Adipocyte (in vitro differentiated cells): ENCODE measurements at regions not wholly inside any gene's neighbourhood (a gene's known extent, or its start where the extent isn't known, plus 50 kb on each side); places are given as distances from the start of the nearest gene placed in this dataset.

Source experiments
- DNase-seq: peaks from one replicate; pipeline ENCODE4 v3.0.0-alpha.2; 2015; ENCODE audit warnings: low read depth
- H3K27me3 ChIP-seq: replicated peaks from 2 replicates; pipeline ENCODE4 v1.7.0; 2013; ENCODE audit warnings: mild to moderate bottlenecking, low read length, moderate library complexity; ENCODE audit not compliant: control insufficient read depth, insufficient read depth
- H3K36me3 ChIP-seq: 2 replicates; pipeline ENCODE4 v1.7.0; 2013; ENCODE audit warnings: low read length, mild to moderate bottlenecking, moderate library complexity; ENCODE audit not compliant: control insufficient read depth, insufficient read depth, severe bottlenecking
- H3K4me1 ChIP-seq: 2 replicates; pipeline ENCODE4 v1.7.0; 2013; ENCODE audit warnings: mild to moderate bottlenecking, low read length, moderate library complexity; ENCODE audit not compliant: control insufficient read depth, insufficient read depth
- H3K4me3 ChIP-seq: 2 replicates; pipeline ENCODE4 v1.7.0; 2013; ENCODE audit warnings: mild to moderate bottlenecking, low read length, moderate library complexity
- H3K9ac ChIP-seq: 2 replicates; pipeline ENCODE4 v1.7.0; 2013; ENCODE audit warnings: mild to moderate bottlenecking, low read length, moderate library complexity
- H3K9me3 ChIP-seq: 2 replicates; pipeline ENCODE4 v1.7.0; 2013; ENCODE audit warnings: mild to moderate bottlenecking, low read length, moderate library complexity; ENCODE audit not compliant: control insufficient read depth

DNA sequence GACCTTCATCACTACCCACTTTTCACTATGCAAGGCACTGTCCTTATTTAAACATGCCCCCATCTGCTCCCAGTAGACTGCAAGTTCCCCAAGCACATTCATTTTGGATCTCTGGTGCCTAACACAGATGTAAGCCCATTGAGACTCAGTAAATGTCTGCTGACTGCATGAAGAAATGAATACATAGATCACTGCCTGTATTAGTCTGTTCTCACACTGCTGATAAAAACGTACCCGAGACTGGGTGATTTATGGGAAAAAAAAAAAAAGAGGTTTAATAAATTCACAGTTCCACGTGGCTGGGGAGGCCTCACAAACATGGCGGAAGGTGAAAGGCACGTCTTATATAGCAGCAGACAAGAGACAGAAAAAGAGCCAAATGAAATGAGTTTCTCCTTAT lies 204.9 kb downstream of the ATG4C start:
- Histone ChIP-seq H3K27me3 (peaks cover 32% of the 10 kb centered on the region), H3K4me3 (no peak overlapping the region), H3K4me1 (no peaks in the 10 kb centered on the region), H3K9ac (no peak overlapping the region), H3K36me3 (no peaks in the 10 kb centered on the region), H3K9me3 (no peaks in the 10 kb centered on the region)
- no peak for DNase-seq

DNA sequence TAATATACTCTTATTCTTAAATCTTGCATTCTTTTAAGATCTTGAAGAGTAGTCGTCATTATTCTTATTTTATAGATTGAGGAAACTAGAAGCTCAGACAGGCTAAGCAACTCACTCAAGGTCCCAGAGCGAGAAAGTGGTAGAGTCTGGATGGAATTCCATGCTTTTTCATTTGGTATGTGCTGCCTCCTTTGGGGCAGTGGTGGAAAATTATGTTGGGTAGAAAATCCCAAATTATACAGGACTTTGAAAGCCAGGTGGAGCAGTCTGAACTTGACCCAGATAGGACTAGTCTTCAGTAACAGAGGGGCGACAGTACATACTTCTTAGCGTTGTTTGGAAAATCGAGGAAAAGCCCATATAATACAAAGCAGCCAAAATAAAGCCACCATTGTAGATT lies 205.6 kb downstream of the ATG4C start:
- Histone ChIP-seq H3K27me3 (peaks cover 34% of the 10 kb centered on the region), H3K4me3 (no peak overlapping the region), H3K9me3 (no peaks in the 10 kb centered on the region), H3K9ac (no peak overlapping the region), H3K4me1 (no peaks in the 10 kb centered on the region), H3K36me3 (no peaks in the 10 kb centered on the region)
- DNase-seq = no peak

GRCh38 chr1:62991152-62991551 lies 207.2 kb downstream of the ATG4C start:
- peaks cover 30% of the 10 kb centered on the region for H3K27me3 ChIP-seq
- H3K4me3 ChIP-seq = no peak overlapping the region
- DNase-seq = no peak
- H3K36me3 ChIP-seq = no peaks in the 10 kb centered on the region
- H3K9ac ChIP-seq = no peak overlapping the region
- H3K4me1 ChIP-seq = no peaks in the 10 kb centered on the region
- H3K9me3 ChIP-seq = no peaks in the 10 kb centered on the region

- no peaks in the 10 kb centered on the region for H3K36me3 ChIP-seq
- H3K9me3 ChIP-seq = no peaks in the 10 kb centered on the region
- H3K4me3 ChIP-seq = no peak overlapping the region
- no peaks in the 10 kb centered on the region for H3K4me1 ChIP-seq
- H3K9ac ChIP-seq = no peak overlapping the region
- no peak for DNase-seq
- H3K27me3 ChIP-seq = peaks cover 40% of the 10 kb centered on the region
Observed at GRCh38 chr1:62993844-62994243, 209.9 kb downstream of the ATG4C start.

- H3K4me3 ChIP-seq = no peak overlapping the region
- no peaks in the 10 kb centered on the region for H3K36me3 ChIP-seq
- no peaks in the 10 kb centered on the region for H3K4me1 ChIP-seq
- H3K9ac ChIP-seq = no peak overlapping the region
- H3K27me3 ChIP-seq = peaks cover 42% of the 10 kb centered on the region
- no peaks in the 10 kb centered on the region for H3K9me3 ChIP-seq
- DNase-seq = no peak
Observed at GRCh38 chr1:62995173-62995572, 211.2 kb downstream of the ATG4C start.

DNA sequence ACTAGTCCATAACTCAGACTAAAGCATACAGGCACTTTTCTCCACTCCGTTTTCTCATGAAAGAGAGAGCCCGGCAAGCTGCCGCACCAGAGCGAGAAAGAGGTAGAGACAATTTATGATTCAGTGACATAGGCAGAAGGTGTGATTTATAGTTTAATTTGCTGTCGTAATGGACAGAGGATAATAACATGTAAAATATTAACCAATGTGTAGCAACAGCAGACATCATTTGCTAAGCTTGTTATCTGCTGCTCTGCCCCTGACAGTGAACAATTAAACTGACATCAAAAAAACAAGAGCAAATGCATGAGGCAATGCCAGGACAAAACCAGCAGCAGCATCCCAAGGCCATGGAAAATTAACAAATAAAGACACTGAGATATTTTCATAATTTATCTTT lies 214.0 kb downstream of the ATG4C start:
- Histone ChIP-seq H3K9me3 (no peaks in the 10 kb centered on the region), H3K9ac (no peak overlapping the region), H3K4me1 (no peaks in the 10 kb centered on the region), H3K4me3 (no peak overlapping the region), H3K36me3 (no peaks in the 10 kb centered on the region), H3K27me3 (peaks cover 46% of the 10 kb centered on the region)
- no peak for DNase-seq

DNA sequence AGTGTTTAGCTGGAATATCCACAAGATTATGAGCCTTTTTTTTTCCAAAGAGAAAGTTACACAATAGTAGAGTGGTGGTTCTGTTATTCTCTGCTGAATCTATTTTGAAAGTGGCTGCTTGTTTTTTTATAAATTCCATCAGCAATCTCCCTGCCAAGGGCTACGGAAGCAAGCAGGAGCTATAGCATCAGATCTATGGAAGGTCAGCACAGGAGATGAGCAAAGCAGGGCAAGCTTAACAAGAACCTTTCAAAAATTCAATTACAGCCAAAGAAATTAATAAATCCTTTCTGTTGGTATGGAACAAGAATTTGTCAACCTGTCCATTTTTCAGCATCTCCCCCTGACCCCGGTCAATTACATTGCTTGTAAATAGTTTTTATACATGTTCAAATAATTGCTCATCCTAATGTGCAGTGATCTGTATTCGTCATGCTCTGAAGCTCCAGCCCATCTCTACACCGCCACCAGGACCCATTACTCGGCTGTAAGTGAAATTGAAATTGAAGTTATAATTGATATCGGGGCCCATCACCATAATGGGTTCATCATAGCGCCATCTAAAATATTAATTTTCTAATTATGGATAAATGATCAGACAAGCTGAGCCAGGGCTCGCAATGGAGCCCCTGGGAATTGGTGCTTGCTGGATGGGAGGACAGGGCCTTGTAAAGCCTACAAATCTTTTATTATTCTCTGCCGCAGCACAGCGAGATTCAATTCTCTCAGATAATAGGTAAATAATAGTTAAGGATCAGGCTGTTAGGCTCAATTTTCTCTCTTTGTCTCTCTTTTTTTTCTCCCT lies 215.1 kb downstream of the ATG4C start:
- Histone ChIP-seq H3K27me3 (peaks cover 44% of the 10 kb centered on the region), H3K9ac (no peak overlapping the region), H3K9me3 (no peaks in the 10 kb centered on the region), H3K4me1 (no peaks in the 10 kb centered on the region), H3K4me3 (no peak overlapping the region), H3K36me3 (no peaks in the 10 kb centered on the region)
- DNase-seq = no peak

DNA sequence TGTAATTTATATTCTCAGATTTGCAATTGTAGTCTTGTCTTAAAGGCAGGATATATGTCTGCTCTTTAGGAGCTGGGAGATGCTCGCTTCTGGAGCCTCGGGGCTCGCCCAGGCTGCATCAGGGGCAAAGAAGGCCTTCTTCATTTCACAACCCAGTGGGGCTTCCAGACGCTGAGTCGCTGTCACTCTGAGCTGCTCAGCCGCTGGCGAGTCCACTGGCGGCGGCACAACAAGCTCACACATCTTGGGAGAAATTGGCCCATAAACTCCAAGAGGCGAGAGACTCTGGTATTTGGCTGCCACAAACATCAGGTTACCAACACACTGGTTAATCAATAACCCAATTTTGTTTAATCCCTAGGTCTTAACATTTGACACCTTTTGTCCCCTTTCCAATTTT lies 216.6 kb downstream of the ATG4C start:
- H3K4me1 ChIP-seq = no peaks in the 10 kb centered on the region
- H3K9me3 ChIP-seq = no peaks in the 10 kb centered on the region
- no peak overlapping the region for H3K4me3 ChIP-seq
- DNase-seq = no peak
- peaks cover 47% of the 10 kb centered on the region for H3K27me3 ChIP-seq
- no peaks in the 10 kb centered on the region for H3K36me3 ChIP-seq
- no peak overlapping the region for H3K9ac ChIP-seq

DNA sequence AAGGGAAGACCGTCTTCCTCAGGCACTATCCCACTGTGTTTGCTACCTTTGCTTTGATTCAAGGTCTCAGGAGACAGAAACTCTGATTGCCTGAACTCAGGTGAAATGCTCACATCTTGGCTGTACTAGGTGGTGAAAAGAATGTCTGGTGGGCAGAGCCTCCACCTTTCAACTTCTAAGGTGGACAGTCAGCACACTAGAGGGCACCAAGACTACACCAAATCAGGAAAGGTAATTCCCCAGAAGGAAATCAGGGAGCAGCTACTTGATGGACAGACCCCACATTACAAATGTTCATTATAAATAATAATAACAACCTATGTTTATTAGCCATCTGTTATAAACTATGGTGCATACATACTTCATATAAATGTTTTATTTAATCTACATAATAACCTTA lies 220.9 kb downstream of the ATG4C start:
- no peak overlapping the region for H3K4me3 ChIP-seq
- H3K27me3 ChIP-seq = peaks cover 29% of the 10 kb centered on the region
- H3K36me3 ChIP-seq = no peaks in the 10 kb centered on the region
- DNase-seq = peak; percentile 20
- no peaks in the 10 kb centered on the region for H3K9me3 ChIP-seq
- no peak overlapping the region for H3K9ac ChIP-seq
- no peaks in the 10 kb centered on the region for H3K4me1 ChIP-seq

- Histone ChIP-seq H3K4me1 (no peaks in the 10 kb centered on the region), H3K4me3 (no peak overlapping the region), H3K36me3 (no peaks in the 10 kb centered on the region), H3K9me3 (no peaks in the 10 kb centered on the region), H3K9ac (no peak overlapping the region), H3K27me3 (peaks cover 21% of the 10 kb centered on the region)
- DNase-seq = no peak
Observed at GRCh38 chr1:63005812-63006211, 221.9 kb downstream of the ATG4C start.

DNA sequence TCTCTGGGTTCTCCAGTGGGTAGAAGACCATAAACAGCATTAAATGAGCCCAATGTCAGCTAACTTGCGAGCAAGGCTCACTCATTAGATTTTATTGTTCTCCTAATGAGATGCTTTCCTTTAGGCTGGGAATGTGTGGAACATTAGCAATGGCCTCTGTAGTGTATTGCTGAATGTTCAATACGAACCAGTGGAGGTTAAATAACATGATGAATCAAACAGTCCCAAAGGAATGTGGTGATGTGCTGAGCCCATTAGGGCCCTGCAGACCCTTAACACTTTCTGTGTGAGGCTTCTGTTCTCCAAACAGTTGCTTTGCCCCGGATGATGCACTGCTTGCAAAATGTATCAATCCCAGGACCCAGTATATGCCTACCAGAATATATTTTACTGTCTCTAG lies 225.5 kb downstream of the ATG4C start:
- no peak for DNase-seq
- H3K27me3 ChIP-seq = peaks cover 1% of the 10 kb centered on the region
- no peak overlapping the region for H3K4me3 ChIP-seq
- H3K9me3 ChIP-seq = no peaks in the 10 kb centered on the region
- H3K9ac ChIP-seq = no peak overlapping the region
- H3K4me1 ChIP-seq = peaks cover 6% of the 10 kb centered on the region
- no peaks in the 10 kb centered on the region for H3K36me3 ChIP-seq
